NCI-H460 (cell line): ENCODE measurements at regions not wholly inside any gene's neighbourhood (a gene's known extent, or its start where the extent isn't known, plus 50 kb on each side); places are given as distances from the start of the nearest gene placed in this dataset.
A peak's percentile ranks its signal among the peaks of the same experiment; 100 is the strongest.

ENCODE experiments used
- DNase-seq: peaks from one replicate; pipeline ENCODE4 v3.0.0-alpha.2; 2016; ENCODE audit warnings: low read depth; ENCODE audit errors: extremely low read depth

GRCh38 chr13:74623761-74624160 is 489.6 kb upstream of the KLF12 start:
- no peak for DNase-seq

GRCh38 chr13:74622284-74622683 is 488.1 kb upstream of the KLF12 start:
- DNase-seq: no peak

- DNase-seq: no peak
Measured at GRCh38 chr13:74620711-74621110, 486.5 kb upstream of the KLF12 start.

GRCh38 chr13:74620308-74620707 is 486.1 kb upstream of the KLF12 start:
- no peak for DNase-seq

GRCh38 chr13:74597526-74597925 is 463.3 kb upstream of the KLF12 start:
- no peak for DNase-seq

- DNase-seq: no peak
Measured at GRCh38 chr13:74596691-74597090, 462.5 kb upstream of the KLF12 start.

- no peak for DNase-seq
Measured at GRCh38 chr13:74593688-74594087, 459.5 kb upstream of the KLF12 start.

- DNase-seq: no peak
Measured at GRCh38 chr13:74586847-74587246, 452.6 kb upstream of the KLF12 start.

- DNase-seq: no peak
Measured at GRCh38 chr13:74576420-74576819, 442.2 kb upstream of the KLF12 start.

- DNase-seq: no peak
Measured at GRCh38 chr13:74575729-74576125, 441.5 kb upstream of the KLF12 start.

- no peak for DNase-seq
Measured at GRCh38 chr13:74574964-74575728, 440.9 kb upstream of the KLF12 start.

- DNase-seq: no peak
Measured at GRCh38 chr13:74573654-74574053, 439.4 kb upstream of the KLF12 start.

GRCh38 chr13:74571811-74572210 is 437.6 kb upstream of the KLF12 start:
- no peak for DNase-seq

- peak; percentile 4 for DNase-seq
Measured at GRCh38 chr13:74570834-74571233, 436.6 kb upstream of the KLF12 start.

- DNase-seq: no peak
Measured at GRCh38 chr13:74570046-74570445, 435.8 kb upstream of the KLF12 start.

- DNase-seq: no peak
Measured at GRCh38 chr13:74569251-74569650, 435.0 kb upstream of the KLF12 start.

- no peak for DNase-seq
Measured at GRCh38 chr13:74567485-74567884, 433.3 kb upstream of the KLF12 start.

GRCh38 chr13:74562381-74562780 is 428.2 kb upstream of the KLF12 start:
- no peak for DNase-seq

- no peak for DNase-seq
Measured at GRCh38 chr13:74561155-74561554, 427.0 kb upstream of the KLF12 start.

- no peak for DNase-seq
Measured at GRCh38 chr13:74560325-74560724, 426.1 kb upstream of the KLF12 start.

GRCh38 chr13:74557870-74558269 is 423.7 kb upstream of the KLF12 start:
- DNase-seq: no peak

GRCh38 chr13:74555651-74556420 is 421.6 kb upstream of the KLF12 start:
- DNase-seq: no peak
